HS-27A (cell line): ENCODE measurements at regions not wholly inside any gene's neighbourhood (a gene's known extent, or its start where the extent isn't known, plus 50 kb on each side); places are given as distances from the start of the nearest gene placed in this dataset.

Experiments
- DNase-seq: peaks from one replicate; pipeline ENCODE4 v3.0.0-alpha.2; 2012; ENCODE audit warnings: low read depth, missing footprints

GRCh38 chr2:216553482-216554240, 55.0 kb downstream of the RPL37A start:
- DNase-seq: no peak

DNA sequence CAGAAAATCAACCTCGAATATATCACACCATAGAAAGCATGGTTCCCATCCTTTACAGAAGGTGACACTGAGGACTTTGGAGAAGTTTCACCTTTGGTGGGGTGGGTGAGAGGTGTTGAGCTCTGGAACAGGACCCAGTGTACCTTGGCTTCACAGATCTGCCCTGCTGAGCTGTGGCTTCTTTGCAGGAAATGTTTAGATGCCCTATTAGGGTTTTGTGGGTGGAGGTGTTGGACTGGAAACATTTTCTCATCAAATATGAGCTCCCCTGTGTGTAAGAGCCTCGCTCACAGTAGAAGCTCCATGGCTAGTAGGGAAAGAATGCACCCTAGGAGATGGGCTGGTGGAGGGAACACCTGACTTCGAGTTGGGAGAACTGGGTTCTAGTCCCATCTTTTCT, 55.6 kb downstream of the RPL37A start:
- no peak for DNase-seq

GRCh38 chr2:216554755-216555154, 56.1 kb downstream of the RPL37A start:
- no peak for DNase-seq

- DNase-seq: peak; percentile 66
Measured at GRCh38 chr2:216555274-216555673, 56.6 kb downstream of the RPL37A start.

DNA sequence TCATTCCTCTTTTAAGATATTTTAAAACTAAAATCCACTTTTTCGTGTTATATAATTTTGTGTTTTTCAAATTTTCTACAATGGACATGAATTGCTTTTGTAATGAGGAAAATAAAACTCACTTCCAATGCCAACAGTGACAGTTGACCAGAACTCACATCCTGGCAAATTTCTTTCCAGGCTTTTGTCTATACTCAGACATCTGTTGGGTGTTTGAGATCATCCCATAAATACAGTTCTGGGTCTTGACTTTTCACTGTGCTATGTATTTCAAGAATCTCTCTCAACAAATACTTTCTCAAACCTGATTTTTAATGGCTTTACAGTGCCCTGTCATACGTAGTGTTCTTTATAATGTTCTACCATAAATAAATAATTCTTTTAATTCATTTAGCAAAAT, 57.6 kb downstream of the RPL37A start:
- no peak for DNase-seq

DNA sequence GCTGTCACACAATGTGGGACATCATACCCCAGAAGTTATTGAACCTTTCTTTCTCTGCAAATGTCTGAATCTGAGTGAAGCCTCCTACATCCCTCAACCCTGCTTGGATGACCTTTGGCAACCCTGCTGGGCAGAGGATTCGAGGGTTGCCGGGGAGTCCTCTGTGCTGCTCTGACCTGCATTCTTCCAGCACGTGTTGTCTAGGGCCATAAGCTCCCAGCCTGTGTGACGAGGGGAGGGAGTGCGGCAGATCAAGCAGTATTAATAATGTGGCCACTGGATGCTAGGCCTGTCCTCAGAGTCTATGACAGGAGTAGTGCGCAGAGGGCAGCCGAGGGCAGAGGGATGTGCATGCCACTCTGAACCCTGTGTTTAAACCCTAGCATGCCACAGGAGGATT, 58.8 kb downstream of the RPL37A start:
- DNase-seq: no peak

- no peak for DNase-seq
Measured at GRCh38 chr2:216557820-216558219, 59.2 kb downstream of the RPL37A start.

- DNase-seq: no peak
Measured at GRCh38 chr2:216559625-216560156, 61.0 kb downstream of the RPL37A start.

GRCh38 chr2:216560838-216561270, 62.2 kb downstream of the RPL37A start:
- no peak for DNase-seq

- no peak for DNase-seq
Measured at GRCh38 chr2:216562696-216563435, 64.2 kb downstream of the RPL37A start.

DNA sequence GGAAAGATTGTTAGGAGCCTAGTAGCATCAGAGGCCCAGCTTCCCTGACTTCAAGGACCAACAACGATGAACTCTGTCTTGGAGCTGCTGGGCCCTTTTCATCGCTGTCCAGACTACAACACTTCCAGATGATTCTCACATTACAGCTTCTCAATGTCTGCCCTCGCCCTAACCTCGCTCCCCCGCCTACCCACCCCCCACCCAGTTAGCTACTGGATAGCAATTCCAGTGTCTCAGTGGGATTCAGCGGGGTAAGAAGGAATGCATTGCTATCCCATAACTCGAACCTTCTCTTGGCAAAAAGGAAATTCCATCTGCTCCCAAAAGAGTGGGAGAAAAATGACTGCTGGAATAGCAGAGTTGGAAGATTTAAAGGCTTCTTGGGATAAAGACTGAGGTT, 65.0 kb downstream of the RPL37A start:
- no peak for DNase-seq

GRCh38 chr2:216564611-216565010, 66.0 kb downstream of the RPL37A start:
- no peak for DNase-seq

- no peak for DNase-seq
Measured at GRCh38 chr2:216565956-216566355, 67.3 kb upstream of the IGFBP2 start.

DNA sequence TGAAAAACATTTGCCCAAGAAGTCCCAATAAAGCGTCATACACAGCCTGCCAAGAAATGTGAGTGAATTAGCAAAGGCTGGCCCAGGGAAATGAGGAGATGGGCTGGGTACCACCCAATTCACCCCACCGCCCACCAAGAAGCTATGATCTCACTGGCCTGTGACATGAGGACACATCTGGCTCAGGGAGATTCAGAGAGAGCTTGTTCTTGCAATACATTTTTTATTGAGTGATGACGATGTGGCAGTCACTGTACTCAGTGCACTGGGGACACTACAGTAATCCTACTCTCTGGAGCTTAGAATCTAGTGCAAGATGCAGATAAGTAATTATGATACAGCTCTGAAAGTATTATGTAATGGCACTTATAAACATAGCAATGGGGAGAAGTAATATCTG, 64.6 kb upstream of the IGFBP2 start:
- DNase-seq: no peak

GRCh38 chr2:216569765-216570164, 63.5 kb upstream of the IGFBP2 start:
- DNase-seq: no peak

DNA sequence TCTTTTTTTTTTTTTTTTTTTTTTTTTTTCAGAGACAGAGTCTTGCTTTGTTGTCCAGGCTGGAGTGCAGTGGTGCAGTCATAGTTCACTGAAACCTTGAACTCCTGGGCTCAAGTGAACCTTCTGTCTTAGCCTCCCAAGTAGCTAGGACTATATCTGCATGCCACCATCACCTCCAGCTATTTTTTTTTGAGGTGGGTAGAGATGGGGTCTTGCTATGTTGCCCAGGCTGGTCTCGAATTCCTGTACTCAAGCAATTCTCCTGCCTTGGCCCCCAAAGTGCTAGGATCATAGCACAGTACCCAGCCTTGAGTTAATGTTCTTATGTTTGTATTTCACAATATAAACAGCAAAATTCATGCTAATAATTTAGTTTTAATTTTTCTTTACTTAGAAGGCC, 62.9 kb upstream of the IGFBP2 start:
- no peak for DNase-seq

DNA sequence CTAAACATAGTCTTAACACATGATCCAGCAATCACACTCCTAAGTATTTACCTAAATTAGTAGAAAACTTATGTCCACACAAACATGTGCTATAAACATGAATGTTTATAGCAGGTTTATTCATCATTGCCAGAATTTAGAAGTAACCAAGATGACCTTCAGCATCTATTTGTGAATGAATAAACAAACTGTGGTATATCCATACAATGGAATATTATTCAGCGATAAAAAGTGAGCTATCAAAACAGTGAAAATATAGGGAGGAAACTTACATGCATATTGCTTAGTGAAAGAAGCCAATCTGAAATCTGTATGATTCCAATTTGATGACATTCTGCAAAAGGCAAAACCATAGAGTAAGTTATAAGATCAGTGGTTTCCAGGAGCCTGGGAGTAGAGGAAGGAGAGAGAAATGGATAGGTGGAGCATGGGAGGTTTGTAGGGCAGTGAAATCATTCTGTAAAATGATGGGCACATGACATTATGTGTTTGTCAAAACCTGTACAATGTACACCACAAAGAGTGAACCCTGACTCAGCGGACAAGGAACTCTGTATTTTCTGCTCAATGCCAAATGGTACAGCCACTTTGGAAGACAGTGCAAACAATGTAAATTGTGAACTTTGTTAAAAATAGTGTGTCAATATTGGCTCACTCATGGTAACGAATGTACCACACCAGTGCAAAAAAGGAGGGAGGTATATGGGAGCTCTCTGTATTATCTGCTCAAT, 61.9 kb upstream of the IGFBP2 start:
- no peak for DNase-seq

DNA sequence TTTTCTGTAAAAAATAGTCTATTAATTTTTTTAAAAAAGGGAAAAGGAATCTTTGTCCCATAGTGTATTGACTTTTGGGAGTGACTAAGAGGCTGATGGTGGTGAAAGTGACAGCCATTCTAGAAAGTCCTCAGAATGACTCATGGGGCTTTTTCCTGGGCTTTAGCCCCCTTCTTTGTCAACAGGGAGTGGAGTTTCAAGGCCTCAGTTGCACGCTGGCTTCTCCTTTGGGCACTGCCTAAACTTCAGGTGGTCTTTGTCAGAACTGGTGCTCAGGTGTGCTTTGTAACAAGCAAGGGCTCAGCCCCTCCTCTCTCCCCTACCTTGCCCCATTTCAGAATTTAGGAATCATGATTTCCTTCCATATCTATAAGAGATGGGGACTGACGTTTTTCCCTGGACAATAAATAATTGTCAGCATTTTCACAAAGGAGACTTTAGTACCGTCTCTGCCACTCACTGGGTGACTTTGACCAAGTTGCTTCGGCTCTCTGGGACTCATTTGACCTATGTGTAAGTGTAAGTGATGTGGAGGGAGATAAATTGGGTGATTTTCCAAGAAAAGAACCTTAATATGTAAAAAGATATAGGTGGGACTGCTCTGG, 61.2 kb upstream of the IGFBP2 start:
- no peak for DNase-seq

GRCh38 chr2:216572582-216573578, 60.3 kb upstream of the IGFBP2 start:
- no peak for DNase-seq

GRCh38 chr2:216574046-216574445, 59.2 kb upstream of the IGFBP2 start:
- DNase-seq: no peak

DNA sequence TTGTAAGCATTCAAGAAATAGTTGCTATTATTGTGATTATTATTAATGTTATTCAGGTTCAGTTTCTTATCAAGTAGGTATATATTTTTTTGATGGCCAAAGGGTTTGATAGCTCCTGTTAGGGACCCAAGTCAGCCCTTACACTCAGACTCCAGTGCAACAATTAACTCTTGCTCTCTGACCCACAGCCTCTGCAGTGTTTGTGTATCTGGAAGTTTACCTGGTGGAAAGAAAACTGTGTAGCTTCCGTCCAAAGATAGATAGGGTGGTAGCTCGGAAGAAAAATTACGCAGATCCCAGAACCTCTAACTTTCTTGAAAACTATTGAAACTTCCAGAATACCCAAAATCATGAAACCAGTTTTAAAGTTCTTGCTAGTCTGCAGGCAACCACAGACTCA, 58.6 kb upstream of the IGFBP2 start:
- DNase-seq: no peak
